ENCODE measurements at regions not wholly inside any gene's neighbourhood (a gene's known extent, or its start where the extent isn't known, plus 50 kb on each side); places are given as distances from the start of the nearest gene placed in this dataset.

DNA sequence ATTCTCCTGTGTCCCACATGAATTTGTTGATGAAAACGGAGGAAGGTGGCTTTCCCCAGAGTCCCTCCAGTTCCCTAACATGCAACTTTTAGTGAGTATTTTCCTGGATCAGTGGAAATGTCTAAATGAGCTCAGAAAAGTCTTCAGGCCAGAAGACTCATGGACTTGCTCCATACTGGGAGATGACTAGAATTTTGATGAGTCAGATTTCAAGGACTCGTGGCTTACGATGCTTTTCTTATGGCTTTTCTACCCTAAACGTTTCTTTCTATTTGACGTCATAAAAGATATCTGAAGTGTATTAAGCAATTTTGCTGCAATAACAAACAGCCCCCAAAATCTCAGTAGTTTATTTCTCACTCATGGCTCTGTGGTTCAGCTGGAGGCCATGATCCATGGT lies 397.6 kb downstream of the FBXO15 start:
- Mint-ChIP-seq H3K27ac (no peak overlapping the region), H3K36me3 (no peaks in the 10 kb centered on the region), H3K4me1 (no peaks in the 10 kb centered on the region), H3K9me3 (no peaks in the 10 kb centered on the region), H3K4me3 (no peak overlapping the region), H3K27me3 (no peaks in the 10 kb centered on the region)
- CTCF ChIA-PET: no interaction called here
- DNase-seq: no peak

- no peaks in the 10 kb centered on the region for H3K9me3 Mint-ChIP-seq
- H3K27ac Mint-ChIP-seq: no peak overlapping the region
- H3K4me1 Mint-ChIP-seq: no peaks in the 10 kb centered on the region
- H3K36me3 Mint-ChIP-seq: no peaks in the 10 kb centered on the region
- H3K27me3 Mint-ChIP-seq: no peaks in the 10 kb centered on the region
- CTCF ChIA-PET: no interaction called here
- DNase-seq: no peak
- H3K4me3 Mint-ChIP-seq: no peak overlapping the region
Measured at GRCh38 chr18:73749304-73749703, 398.3 kb downstream of the FBXO15 start.

DNA sequence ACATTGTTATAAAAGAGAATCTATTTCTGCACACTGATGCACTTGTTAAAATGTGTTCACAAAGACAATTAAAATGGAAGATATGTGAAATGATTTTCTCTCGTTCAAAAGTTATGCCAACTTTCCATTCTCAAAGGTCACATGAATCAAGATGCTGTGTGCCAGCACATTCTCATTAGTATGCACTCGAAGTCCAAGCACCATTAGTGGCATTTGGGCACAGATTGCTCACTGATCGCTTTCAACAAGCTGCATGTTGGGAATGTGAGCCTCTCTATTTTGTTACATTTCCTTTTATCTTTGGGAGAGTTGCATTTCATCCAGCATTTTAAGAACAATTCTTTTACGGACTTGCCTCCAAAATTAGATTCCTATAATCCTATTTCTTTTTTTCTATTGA lies 398.9 kb downstream of the FBXO15 start:
- Mint-ChIP-seq H3K4me1 (no peaks in the 10 kb centered on the region), H3K9me3 (no peaks in the 10 kb centered on the region), H3K27me3 (no peaks in the 10 kb centered on the region), H3K27ac (no peak overlapping the region), H3K36me3 (no peaks in the 10 kb centered on the region), H3K4me3 (no peak overlapping the region)
- CTCF ChIA-PET: no interaction called here
- DNase-seq: no peak

GRCh38 chr18:73746101-73746500 lies 401.5 kb downstream of the FBXO15 start:
- H3K36me3 Mint-ChIP-seq: no peaks in the 10 kb centered on the region
- H3K4me3 Mint-ChIP-seq: no peak overlapping the region
- no peaks in the 10 kb centered on the region for H3K4me1 Mint-ChIP-seq
- H3K9me3 Mint-ChIP-seq: no peaks in the 10 kb centered on the region
- H3K27me3 Mint-ChIP-seq: no peaks in the 10 kb centered on the region
- no peak overlapping the region for H3K27ac Mint-ChIP-seq
- DNase-seq: no peak
- CTCF ChIA-PET: no interaction called here

DNA sequence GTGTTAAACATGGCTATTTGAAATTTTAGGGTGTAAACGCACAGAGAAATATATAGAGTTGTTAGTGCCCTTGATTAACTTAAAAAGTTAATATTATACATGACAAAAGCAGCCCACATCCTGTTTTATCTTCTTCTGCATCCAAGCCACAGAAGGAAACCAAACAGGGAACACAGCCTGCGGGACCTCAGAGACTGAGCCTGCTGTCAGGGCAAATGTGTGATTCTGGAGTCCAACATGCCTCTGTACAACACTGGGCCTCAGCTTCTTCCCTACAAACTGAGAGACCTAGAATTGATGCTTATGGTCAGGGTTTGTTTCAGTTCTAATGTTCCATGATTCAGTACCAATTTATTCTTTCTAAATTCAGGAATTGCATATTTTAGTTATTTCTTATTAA lies 404.7 kb downstream of the FBXO15 start:
- CTCF ChIA-PET: no interaction called here
- no peak overlapping the region for H3K4me3 Mint-ChIP-seq
- H3K4me1 Mint-ChIP-seq: no peaks in the 10 kb centered on the region
- H3K9me3 Mint-ChIP-seq: no peaks in the 10 kb centered on the region
- H3K27ac Mint-ChIP-seq: no peak overlapping the region
- H3K27me3 Mint-ChIP-seq: no peaks in the 10 kb centered on the region
- DNase-seq: no peak
- H3K36me3 Mint-ChIP-seq: no peaks in the 10 kb centered on the region

DNA sequence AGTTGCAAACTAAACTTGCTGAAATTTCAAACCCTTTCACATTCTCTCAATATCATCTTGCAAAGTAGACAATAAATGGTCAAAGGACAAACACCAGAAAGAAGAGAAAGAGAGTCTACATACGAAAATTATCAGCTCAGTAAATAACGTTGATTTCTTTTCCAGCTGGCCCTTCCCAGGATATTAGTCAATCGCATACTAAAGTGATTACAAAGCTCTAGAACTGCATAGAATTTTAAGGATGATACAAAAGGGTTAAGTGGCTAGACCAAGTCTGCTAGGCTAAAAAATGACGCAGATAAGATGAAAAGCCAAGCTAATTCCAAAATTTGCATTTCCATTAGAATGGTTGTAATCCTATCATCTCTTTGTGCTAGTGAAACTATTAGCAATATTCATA lies 405.7 kb downstream of the FBXO15 start:
- no peak for DNase-seq
- Mint-ChIP-seq H3K27me3 (no peaks in the 10 kb centered on the region), H3K4me1 (no peaks in the 10 kb centered on the region), H3K9me3 (no peaks in the 10 kb centered on the region), H3K27ac (no peak overlapping the region), H3K4me3 (no peak overlapping the region), H3K36me3 (no peaks in the 10 kb centered on the region)
- CTCF ChIA-PET: no interaction called here

GRCh38 chr18:73739098-73739497 lies 408.5 kb downstream of the FBXO15 start:
- H3K36me3 Mint-ChIP-seq: no peaks in the 10 kb centered on the region
- DNase-seq: no peak
- CTCF ChIA-PET: no interaction called here
- no peak overlapping the region for H3K27ac Mint-ChIP-seq
- H3K4me3 Mint-ChIP-seq: no peak overlapping the region
- no peaks in the 10 kb centered on the region for H3K9me3 Mint-ChIP-seq
- H3K4me1 Mint-ChIP-seq: no peaks in the 10 kb centered on the region
- no peaks in the 10 kb centered on the region for H3K27me3 Mint-ChIP-seq

DNA sequence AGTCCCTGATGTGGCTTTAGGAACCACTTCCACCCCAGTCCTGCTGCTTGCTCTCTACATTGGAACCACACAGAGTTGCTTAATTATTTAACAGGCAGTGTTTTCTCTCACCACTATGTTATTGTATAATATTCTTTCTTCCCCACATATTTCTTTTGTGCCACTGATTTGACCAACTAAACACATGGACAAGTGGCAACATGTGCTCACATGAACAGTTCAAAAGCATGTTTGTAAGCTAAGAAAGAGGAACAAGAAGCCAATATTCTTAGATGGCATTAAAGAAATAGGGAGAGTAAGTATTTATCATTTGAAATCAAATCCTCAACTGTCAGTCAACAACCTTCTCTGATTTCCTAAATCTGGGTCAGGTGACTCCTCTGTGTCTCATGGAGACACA lies 409.6 kb downstream of the FBXO15 start:
- no peaks in the 10 kb centered on the region for H3K9me3 Mint-ChIP-seq
- no peaks in the 10 kb centered on the region for H3K27me3 Mint-ChIP-seq
- no peaks in the 10 kb centered on the region for H3K4me1 Mint-ChIP-seq
- no peak overlapping the region for H3K27ac Mint-ChIP-seq
- CTCF ChIA-PET: no interaction called here
- no peak overlapping the region for H3K4me3 Mint-ChIP-seq
- DNase-seq: no peak
- no peaks in the 10 kb centered on the region for H3K36me3 Mint-ChIP-seq

DNA sequence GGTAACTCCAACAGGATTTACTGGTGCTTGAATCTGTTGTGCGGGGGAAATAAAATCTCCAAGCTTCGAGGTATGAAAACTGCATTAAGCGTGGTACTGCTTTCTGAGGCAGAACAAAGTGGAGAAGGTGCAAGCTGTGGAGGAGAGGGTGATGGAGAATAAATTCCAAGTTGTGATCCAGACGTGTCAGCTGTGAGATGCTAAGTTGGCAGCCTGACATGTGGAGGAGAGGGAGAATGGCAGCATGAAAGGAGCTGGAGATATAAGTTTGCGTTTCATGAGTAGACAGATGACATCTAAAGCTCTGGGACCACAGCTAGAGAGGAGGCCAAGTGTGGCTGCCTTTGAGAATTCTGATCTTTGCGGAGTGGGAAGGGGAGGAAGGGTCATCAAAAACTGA lies 411.8 kb downstream of the FBXO15 start:
- Mint-ChIP-seq H3K27ac (no peak overlapping the region), H3K4me3 (no peak overlapping the region), H3K4me1 (no peaks in the 10 kb centered on the region), H3K27me3 (no peaks in the 10 kb centered on the region), H3K36me3 (no peaks in the 10 kb centered on the region), H3K9me3 (peaks cover 2% of the 10 kb centered on the region)
- CTCF ChIA-PET: no interaction called here
- DNase-seq: no peak

- CTCF ChIA-PET: no interaction called here
- no peak overlapping the region for H3K27ac Mint-ChIP-seq
- no peaks in the 10 kb centered on the region for H3K36me3 Mint-ChIP-seq
- H3K4me1 Mint-ChIP-seq: no peaks in the 10 kb centered on the region
- H3K27me3 Mint-ChIP-seq: no peaks in the 10 kb centered on the region
- no peak for DNase-seq
- H3K4me3 Mint-ChIP-seq: no peak overlapping the region
- peaks cover 2% of the 10 kb centered on the region for H3K9me3 Mint-ChIP-seq
Measured at GRCh38 chr18:73733806-73734314, 413.8 kb downstream of the FBXO15 start.

DNA sequence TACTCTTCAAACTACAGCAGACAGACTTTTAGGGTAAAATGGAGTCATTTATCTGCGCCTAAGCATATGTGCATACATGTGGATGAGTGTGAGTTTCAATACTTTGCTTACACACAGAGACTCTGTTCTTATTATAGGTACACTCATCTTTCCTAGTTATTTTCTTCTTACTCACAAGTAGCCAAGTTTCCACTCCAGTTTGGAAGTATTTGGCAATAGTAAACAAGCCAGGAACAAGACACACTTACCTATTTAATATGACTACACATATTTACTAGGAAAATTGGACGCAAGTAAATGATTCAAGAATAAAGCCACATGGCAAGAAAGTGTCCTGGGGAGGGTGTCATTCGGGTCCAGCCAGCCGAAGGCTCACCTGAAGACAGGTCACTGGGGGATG lies 414.3 kb downstream of the FBXO15 start:
- Mint-ChIP-seq H3K4me1 (no peaks in the 10 kb centered on the region), H3K9me3 (peaks cover 2% of the 10 kb centered on the region), H3K36me3 (no peaks in the 10 kb centered on the region), H3K27ac (no peak overlapping the region), H3K27me3 (no peaks in the 10 kb centered on the region), H3K4me3 (no peak overlapping the region)
- no peak for DNase-seq
- CTCF ChIA-PET: no interaction called here

GRCh38 chr18:73728657-73729056 lies 419.0 kb downstream of the FBXO15 start:
- H3K4me1 Mint-ChIP-seq: no peaks in the 10 kb centered on the region
- no peaks in the 10 kb centered on the region for H3K36me3 Mint-ChIP-seq
- DNase-seq: no peak
- no peak overlapping the region for H3K4me3 Mint-ChIP-seq
- no peaks in the 10 kb centered on the region for H3K27me3 Mint-ChIP-seq
- H3K27ac Mint-ChIP-seq: no peak overlapping the region
- H3K9me3 Mint-ChIP-seq: peaks cover 2% of the 10 kb centered on the region
- CTCF ChIA-PET: no interaction called here

- Mint-ChIP-seq H3K9me3 (no peaks in the 10 kb centered on the region), H3K36me3 (no peaks in the 10 kb centered on the region), H3K27ac (no peak overlapping the region), H3K27me3 (no peaks in the 10 kb centered on the region), H3K4me3 (no peak overlapping the region), H3K4me1 (no peaks in the 10 kb centered on the region)
- DNase-seq: no peak
- CTCF ChIA-PET: interaction anchor here (1.0 kb wide), 1 partner anchor 20 kb away, joined by 3 read pairs; no protein-coding TSS in a partner anchor
Measured at GRCh38 chr18:73724958-73725357, 422.7 kb downstream of the FBXO15 start.

DNA sequence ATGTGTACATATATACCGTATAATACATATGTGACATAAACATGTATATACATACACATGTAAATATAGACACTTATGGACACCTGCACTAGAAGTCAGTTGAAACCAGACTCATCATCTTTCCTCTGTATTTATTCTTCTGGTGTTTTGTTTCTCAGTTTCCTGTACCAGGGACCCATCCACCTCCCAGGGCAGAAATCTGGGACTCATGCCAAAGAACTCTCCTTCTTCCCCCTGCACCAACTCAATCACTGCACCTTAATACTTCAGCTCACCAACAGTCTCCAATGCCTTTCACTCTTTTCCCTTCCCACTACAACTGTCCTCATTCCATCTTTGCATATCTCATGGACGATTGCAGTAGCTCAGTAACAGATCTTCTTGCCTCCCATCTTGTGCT lies 428.0 kb downstream of the FBXO15 start:
- no peaks in the 10 kb centered on the region for H3K4me1 Mint-ChIP-seq
- H3K4me3 Mint-ChIP-seq: no peak overlapping the region
- no peak for DNase-seq
- H3K36me3 Mint-ChIP-seq: no peaks in the 10 kb centered on the region
- H3K27me3 Mint-ChIP-seq: no peaks in the 10 kb centered on the region
- CTCF ChIA-PET: no interaction called here
- no peak overlapping the region for H3K27ac Mint-ChIP-seq
- H3K9me3 Mint-ChIP-seq: no peaks in the 10 kb centered on the region

GRCh38 chr18:73717570-73717969 lies 430.1 kb downstream of the FBXO15 start:
- Mint-ChIP-seq H3K27ac (no peak overlapping the region), H3K4me1 (no peaks in the 10 kb centered on the region), H3K36me3 (no peaks in the 10 kb centered on the region), H3K9me3 (no peaks in the 10 kb centered on the region), H3K27me3 (no peaks in the 10 kb centered on the region), H3K4me3 (no peak overlapping the region)
- CTCF ChIA-PET: no interaction called here
- no peak for DNase-seq

GRCh38 chr18:73715210-73715670 lies 432.4 kb downstream of the FBXO15 start:
- no peak for DNase-seq
- Mint-ChIP-seq H3K9me3 (no peaks in the 10 kb centered on the region), H3K4me3 (no peak overlapping the region), H3K27ac (no peak overlapping the region), H3K36me3 (no peaks in the 10 kb centered on the region), H3K27me3 (no peaks in the 10 kb centered on the region), H3K4me1 (no peaks in the 10 kb centered on the region)
- CTCF ChIA-PET: no interaction called here

Data from activated naive CD4-positive, alpha-beta T cell treated with anti-CD3 and anti-CD28 coated beads, Interleukin-2, amount 10 ng/mL, durations not matched to agents 7 days and 5 days (primary cell).